ENCODE measurements at regions not wholly inside any gene's neighbourhood (a gene's known extent, or its start where the extent isn't known, plus 50 kb on each side); places are given as distances from the start of the nearest gene placed in this dataset.

DNA sequence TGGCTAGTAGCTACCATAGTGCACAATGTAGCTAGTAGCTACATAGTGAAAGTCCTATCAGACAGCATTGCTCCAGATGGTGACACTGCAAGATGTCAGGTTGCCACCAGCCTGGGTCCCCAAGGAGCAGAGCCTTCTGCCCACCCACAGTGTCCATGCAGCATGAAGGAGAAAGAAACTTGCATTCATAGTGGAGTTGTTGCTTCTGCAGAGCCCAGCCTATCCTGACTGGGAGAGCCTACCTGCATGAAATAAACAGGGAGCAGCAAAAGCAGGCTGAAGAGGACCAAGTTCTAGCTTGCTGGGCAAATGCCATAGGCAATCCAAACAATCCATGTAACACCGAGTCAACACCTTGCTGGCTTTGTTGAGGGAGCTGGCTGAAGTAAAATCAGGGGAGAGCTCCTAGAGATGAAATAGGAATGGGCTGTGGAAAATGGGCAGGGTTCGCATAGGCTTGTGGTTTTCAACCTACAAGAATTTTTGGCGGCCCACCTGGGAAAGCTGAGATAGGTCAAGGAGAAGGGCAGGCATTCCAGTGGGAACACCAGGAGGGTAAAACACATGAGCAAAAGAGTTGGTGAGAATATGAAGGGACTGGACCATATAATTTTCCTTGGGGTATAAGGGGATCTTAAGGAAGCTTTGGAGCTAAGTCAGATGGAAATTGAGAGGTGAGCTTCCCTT, 195.8 kb downstream of the CYP26B1 start:
- no peak for DNase-seq

DNA sequence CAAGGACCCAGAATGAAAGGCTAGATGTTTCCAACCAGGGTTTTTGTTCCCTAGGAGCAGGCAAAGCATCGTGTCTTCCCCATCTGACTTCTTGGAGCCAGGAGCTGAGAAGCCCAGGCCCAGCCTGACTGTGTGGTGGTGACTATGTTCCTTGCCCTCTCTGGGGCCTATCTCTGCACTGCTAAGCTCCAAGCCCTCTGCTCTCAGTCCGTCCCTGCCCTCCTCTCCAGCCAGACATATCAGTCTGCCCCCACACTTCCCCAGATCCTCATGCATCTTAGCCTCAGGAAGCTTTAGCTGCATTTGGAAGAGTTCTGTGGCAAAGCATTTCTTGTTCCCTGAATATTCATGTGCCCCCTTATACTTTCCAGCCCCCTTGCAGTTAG, 196.6 kb downstream of the CYP26B1 start:
- DNase-seq = no peak

DNA sequence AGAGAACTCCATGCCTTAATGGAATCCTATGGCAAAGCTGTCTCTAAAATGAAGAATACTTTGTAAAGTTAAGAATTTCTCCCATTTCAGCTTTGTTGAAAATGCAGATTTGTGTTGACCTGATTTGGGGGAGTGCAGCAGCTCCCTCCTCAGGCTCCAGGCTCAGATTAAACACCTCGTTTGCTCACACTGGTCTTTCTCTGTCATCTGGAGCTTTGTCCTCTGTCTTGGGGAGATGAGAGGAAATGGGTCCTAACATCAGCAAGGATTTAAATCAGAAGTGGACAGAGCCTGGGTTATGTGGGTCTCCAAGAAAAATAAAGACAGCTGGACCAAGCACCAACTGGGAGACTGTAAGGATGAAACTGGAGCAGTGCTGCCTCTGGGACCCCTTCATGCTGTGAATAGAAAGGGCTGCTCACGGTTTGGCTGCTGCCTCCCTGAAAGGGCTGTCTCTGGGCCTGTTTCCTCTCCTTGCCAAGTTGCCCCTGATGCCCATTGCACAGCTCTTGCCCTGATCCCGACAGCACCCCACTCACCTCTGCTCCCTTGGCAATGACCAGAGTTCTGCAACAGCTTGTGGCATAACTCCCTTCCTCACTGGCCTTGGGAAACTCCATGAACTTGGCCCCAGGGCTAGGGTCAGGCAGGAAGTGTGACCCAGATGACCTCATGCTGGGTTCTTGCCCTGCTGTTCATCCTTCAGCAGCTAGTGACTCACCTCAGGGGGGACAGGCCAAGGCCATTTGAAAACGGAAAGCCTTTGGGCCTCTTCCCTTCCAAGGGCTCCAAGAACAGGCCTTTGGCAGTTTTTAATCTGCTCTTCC, 197.2 kb downstream of the CYP26B1 start:
- DNase-seq = no peak

DNA sequence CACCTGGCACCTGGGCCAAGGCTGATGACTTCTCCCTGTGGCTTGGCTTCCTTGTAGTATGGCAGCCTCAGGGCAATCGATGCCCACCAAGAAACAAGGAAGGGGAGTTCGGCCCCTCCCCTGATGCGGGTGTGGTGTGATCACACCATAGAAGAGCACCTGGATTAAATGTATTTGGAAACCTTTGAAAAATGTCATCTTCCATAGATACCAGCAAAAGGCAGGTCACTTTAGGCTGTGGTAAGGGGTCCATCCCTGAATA, 198.2 kb downstream of the CYP26B1 start:
- no peak for DNase-seq

DNA sequence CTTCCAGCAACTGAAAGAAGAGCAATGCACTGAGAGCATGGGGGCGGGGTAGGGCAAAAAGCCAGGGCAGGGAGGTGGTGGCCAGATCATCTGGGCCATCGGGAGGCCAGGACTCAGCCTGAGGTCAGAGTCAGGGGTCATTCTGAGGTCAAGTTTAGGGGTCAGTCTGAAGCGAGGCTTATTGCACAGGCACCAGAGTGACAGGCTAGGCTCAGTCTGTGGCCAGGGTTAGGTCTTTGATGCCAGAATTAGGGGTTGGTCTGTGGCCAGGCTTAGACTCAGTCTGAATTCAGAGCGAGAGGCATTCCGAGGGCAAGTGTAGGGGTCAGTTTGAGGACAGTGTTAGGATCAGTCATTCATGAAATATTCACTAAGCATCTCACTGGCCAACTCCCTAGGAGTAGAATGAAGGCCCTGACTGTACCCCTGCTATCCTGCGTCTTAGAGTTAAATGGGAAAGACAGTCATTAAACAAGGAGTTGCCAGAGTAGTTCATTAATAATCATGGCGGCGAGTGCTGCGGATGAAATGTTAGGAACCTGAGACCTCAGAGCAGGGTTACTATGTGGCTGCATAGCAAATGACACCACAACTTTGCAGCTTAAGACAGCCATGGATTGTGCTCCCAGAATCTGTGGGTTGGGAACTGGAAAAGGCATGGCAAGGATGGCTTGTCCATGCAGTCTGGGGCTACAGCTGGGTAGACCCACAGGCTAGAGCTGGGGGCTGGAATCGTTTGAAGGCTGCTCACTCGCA, 198.7 kb downstream of the CYP26B1 start:
- no peak for DNase-seq

DNA sequence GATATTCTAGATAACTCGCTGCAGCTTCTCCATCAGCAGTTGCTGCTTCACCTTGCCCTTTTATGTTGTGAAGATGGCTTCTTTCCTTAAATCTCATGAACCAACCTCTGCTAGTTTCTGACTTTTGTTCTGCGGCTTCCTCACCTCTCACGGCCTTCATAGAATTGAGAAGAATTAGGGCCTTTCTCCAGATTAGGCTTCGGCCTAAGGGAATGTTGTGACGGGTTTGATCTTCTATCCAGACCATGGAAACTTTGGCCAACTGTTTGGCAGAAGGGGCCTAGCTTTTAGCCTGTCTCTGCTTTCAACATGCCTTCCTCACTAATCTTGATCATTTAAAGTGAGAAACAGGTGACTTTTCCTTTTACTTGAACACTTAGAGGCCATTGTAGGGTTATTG, 199.9 kb downstream of the CYP26B1 start:
- no peak for DNase-seq

DNA sequence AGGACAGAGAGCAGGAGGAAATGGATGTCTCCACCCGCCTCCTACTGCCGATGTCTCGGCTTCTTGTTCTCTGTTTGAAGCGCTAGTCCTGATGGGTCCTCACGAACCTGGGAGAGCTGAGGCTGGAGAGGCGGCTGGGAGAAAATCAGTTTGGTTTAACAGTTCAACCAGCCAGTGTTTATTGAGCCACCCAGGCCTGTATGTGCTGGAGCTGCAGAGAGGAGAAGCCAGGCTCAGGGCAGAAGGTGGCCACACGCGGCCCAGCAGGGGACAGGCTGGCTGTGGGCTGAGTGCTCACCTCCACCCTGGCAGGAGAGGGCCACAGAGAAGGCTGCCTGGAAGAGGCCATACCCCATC, 202.1 kb downstream of the CYP26B1 start:
- DNase-seq = peak; percentile 9

DNA sequence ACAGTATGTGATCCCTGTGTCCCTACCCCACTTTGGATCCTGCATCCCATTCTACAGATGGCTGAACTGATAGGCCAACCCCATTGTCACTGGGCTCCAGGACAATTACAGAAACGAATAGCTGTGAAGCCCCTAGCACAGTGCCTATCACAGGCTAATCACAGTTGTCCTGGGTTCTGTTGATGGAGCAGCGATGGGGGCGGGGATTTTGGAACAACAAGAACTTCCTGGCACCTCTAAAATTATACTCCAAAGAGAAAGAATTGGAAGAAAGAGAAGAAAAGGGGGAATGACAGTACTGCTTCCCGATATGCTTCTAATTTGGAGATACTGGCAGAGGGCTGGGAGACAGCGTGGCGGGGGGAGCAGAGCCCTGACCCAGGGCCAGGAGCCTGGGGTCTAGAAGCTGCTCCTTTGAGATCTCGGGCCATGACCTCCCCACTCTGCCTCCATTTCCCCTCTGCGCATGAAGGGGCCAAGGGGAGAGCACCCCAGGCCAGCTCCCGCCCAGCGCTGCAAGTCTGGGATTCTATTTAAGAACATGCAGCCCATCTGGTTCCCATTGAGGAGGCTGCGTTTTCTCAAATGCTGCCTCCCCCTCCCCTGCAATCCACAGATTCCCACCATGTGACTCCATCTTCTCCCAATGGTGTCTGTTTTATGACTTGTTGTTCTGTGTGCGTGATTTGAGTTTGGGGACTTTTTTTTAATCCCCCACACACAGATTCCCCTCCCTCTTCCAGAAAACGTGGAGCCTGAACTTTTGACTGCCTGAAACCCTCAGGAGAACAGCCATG, 202.7 kb downstream of the CYP26B1 start:
- peak; percentile 7 for DNase-seq

DNA sequence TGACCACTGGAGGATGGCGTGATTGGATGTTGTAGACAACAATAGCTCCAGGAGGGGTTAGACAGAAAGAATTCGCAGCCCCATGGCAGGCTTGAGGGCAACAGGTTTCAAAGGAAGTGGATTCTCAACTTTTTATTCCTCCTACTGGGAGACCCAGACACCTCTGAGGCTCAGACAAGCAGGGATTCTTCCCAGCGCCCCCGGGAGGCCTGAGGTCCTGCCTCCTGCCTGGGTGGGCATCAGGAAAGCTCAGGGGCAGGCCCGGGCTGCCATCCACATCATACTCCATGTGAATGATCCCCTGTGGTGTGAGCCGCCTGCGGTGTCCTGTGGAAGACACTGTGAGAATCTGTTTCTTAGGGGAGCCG, 203.5 kb downstream of the CYP26B1 start:
- DNase-seq = peak; percentile 8

DNA sequence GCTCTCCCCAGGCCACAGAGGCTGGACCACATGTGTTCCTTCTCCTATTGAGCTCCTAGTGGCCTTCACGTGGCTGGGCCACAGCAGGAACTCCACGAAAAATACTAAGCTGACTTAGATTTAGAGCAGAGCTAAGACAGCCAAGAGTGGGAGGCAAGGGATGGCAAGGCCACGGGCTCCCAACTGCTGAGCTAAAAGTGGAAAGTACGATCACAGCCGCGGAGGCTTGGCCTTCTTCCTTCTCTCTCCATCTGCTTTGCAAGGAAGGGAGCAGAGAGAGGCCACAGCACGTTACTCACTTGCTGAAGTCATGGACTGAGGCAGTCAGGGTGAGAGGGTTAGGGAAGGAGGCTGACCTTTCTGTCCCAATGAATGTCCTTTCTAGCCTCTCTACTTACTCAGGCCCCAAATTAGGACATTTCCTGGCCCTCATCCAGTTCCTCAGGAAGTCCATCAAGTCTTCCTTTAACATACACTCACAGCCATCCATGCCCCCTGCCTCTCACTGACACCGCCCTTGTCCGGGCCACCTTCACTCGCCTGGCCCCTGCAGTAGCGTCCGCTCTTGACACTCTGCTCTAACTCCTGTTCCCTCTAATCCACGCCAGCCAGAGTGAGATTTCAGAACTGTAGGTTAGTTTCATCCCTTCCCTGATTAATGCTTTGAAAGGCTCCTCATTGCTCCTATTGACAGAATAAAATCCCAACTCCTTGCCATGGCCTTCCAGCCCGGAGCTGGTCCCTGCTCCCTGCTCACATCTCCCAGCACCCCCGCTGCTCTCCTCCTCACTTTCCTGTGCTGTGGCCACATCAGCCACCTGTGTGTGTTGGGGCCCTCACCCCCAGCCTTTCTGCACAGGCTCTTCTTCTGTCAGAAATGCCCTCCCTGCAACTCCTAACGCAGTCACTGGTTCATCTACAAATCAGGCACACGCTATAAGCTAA, 204.2 kb downstream of the CYP26B1 start:
- DNase-seq = peak; percentile 6

DNA sequence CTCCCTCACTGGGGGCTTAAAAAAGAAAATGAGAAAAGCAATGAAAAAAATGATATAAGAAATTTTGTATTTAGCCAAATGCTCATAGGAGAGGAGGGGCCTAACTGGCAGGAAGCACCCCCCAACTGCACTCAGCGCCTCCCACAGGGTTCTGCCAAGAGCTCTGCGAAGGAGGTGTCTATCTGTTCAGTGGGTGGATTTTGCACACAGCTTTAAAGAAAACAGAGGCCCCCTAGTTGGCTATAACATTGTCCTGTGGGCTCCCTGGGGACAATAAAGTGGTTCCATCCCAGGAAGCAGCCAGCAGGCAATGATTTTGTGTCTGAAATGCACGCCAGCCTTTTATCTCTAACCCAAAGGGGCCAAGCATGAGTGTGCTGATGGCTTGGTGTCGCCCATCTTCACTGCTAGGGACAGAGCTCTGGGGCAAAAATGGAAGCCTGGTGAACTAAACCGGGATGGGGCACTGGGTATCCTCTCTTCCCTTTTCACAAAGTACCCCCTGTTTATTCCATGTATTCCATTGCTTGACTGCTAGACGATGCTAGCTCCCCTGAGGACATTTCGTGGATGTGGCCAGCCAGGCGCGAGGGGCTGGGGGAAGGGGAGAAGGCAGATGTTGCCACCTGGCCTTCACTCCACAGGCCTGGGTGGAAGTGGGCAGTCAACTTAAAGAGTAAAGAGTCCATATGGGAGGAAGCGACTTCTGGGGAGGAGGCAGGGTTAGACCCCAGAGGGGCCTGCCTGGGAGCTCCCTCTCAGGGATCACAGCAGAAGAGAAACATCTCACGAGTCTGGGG, 205.7 kb downstream of the CYP26B1 start:
- peak; percentile 4 for DNase-seq

DNA sequence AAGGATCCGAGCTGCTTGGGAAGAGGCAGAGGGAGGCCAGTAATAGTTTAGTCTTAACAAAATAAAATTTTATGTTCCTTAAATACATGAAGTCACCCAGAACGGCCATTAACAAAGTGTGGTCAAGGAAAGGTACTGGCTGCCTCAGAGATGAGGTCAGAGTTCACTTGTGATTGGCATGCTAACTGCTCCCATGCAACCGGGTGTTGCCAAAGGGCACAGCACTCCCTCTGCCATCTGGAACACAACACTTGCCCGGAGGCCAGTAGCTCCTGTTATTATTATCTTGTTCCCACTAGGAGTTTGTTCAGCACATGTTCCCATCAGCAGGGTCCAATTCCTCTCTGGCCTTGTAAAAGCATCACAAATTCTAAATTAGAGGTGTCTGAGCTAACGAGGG, 207.0 kb downstream of the CYP26B1 start:
- no peak for DNase-seq

DNA sequence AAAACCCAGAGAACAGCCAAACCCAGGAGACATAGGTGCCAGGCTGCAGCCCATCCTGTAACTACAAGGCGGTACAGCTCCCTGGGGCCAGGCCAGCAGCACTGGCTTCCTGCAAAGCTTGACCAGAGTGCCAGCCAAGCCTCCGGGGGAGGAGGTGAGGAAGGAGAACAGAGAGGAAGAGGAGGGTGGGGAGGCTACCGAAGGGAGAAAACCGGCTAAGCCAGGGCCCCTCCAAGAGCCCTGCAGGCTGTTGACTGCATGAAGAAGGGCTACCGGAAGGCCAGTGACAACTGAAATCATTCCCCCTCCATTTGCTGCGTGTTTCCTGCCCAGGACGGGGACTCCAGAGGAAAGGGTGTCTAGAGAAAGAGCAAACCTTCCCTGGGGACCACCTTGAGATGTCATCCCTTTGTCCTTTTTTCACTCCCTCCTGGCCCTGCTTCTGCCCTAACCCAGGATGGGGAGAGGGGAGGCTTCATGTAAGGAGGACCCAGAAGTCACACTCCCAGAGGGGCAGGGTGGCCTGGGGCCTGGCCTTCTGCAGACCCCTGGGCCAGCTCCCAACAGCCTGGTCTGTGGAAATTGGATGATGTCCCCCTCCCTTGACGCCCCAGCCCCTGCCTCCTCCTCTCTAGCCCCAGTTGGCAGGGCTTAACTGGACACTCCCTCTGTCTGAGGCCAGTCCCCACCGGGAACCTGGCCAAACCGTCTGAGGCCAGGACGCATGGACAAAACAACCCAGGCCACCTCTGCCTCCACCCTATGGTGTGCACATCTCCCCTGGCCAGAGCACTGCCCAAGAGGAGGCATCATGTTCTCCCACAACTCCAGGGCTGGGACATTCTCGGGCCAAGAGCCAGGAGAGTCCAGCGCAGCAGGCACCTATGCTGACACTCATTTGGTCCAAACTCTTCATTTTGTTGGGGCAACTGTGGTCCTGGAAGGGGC, 207.8 kb downstream of the CYP26B1 start:
- DNase-seq = peak; percentile 9

DNA sequence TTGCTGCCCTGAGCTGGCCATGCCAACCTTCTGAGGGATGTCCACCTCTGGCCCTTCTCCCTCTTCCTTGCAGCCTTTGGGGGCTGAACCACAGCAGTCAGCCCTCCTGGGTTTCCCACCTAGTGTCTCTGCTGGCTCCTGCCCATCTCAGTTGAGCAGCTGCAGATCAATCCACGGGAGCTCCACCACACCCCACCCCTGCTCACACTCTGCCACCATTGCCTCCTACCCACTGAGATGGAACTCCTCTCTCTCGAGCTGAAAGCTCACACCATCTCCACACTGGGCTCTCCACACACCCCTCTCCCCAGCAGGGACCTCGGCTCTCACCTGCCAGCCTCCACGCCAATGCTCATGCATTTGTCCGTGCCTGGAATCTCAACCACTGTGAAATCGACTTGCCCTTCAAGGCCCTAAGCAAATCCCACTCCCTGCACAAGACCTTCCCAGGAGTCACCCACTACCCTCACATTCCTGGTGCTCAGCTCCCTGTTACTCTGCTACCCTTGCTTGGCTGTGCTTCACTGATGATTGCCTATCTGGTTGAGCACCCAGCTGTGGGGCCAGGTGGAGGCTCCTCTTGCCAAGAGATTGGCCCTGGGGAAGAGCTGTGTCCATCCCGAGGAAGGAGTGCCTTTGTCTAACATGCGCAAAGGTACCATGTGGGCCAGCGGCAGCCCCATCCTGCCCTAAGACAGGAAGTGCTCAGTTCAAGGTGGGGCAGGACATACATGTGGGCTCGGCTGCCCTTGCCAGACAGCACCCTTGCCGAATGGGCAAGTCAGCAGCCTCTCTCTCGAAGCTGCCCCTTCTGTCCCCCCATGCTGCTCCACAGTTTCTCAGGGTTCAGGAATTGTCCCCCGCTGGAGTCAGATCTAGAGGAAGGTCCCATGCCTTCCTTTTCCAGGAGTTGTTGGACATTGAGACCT, 208.7 kb downstream of the CYP26B1 start:
- peak; percentile 6 for DNase-seq

DNA sequence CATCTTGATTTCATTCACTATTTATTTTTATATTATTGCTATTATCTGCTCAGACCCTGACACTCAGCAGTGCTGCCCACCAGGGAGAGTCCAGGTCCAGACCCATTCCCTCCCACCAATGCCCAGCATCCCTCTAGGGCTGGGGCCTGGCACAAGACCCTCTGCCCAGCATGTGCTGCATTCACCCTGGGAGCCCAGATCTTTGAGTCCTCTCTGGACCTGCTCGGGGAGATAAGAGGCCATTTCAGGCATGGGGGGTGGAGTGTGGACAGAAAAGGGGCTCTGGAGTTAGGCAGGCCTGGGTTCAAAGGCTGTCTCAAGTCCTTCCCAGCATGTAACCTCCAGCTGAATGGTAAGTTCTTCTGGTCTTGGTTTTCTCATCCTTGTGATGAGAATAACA, 209.6 kb downstream of the CYP26B1 start:
- peak; percentile 14 for DNase-seq

DNA sequence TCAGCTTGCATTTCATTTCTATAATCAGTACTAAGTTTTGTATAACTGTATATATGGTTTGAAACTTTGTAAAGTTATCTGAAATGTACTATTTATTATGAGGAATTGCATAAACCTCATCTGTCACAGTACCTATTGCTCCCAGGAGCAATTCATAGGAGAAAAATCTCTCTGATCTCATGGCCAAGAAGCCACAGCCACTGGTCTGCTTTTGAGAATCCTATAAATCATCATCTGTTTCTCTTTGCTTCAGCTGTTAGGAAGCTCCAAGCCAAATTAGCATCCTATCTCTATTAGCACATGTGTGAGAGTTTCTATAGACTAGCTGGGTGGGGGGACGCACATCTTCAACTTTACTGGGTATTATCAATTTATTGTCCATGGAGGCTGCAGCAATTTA, 210.3 kb downstream of the CYP26B1 start:
- DNase-seq = no peak

DNA sequence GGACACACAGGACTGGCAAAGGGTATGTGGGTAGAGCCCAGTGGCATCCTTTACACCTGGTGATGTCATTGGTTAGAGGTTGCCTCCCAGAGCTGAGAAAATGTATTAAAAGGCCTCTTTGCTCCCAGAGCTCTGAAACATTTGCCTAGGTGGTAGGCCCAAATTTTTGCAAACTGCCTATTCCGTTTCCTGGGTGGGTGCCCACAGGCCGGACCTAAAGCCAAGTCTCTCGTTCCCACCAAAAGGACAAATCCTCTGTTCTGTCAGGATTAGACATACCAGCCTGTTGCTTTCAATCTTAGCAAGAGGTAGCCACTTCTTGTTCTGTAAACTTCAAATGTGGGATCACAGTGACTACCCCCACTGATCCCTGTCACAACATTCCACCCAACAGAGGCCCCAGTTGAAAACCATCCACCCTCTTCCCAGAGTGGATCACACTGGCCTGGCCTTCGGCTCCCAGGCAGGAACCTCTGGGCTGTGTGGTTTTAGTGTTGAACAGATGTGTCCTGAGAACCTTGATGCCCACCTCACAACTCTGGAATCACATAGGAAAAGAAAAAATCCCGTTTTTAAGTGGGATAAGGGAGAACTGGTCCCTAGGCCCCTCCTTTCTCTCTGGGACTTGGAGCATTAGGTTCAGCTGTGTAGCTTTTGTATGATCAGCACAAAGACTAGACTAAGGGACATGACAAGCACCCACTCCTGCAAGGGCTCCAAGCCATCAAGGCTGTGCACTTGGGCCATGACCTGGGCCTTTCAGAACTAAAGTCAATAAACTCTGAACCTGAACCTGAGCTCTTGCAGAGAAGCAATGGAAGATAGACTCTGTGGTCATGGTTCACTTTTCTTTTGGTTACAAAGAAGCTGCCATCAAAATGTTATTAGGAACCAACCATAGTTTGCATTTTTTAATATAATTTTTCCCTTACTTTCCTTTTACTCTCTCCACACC, 211.3 kb downstream of the CYP26B1 start:
- no peak for DNase-seq

Measured in stimulated activated CD8-positive, alpha-beta memory T cell treated with anti-CD3 and anti-CD28 coated beads, Interleukin-4, amount 100 ng/mL, for 48 hours (primary cell).